Endodermal cell (in vitro differentiated cells): ENCODE measurements at regions not wholly inside any gene's neighbourhood (a gene's known extent, or its start where the extent isn't known, plus 50 kb on each side); places are given as distances from the start of the nearest gene placed in this dataset.
A peak's percentile ranks its signal among the peaks of the same experiment; 100 is the strongest.

Experiments
- DNase-seq: peaks from one replicate; pipeline ENCODE4 v3.0.0-alpha.2; 2017
- H3K27ac ChIP-seq: 2 replicates; pipeline ENCODE4 v1.5.1; 2013; ENCODE audit warnings: mild to moderate bottlenecking, low read depth, low read length, moderate library complexity
- H3K27me3 ChIP-seq: 2 replicates; pipeline ENCODE4 v1.6.1; 2013; ENCODE audit warnings: mild to moderate bottlenecking, low read length, moderate library complexity; ENCODE audit not compliant: insufficient read depth, control insufficient read depth, poor library complexity, severe bottlenecking
- H3K36me3 ChIP-seq: 2 replicates; pipeline ENCODE4 v1.7.0; 2013; ENCODE audit warnings: mild to moderate bottlenecking, low read length, moderate library complexity; ENCODE audit not compliant: control insufficient read depth, insufficient read depth
- H3K4me1 ChIP-seq: one replicate; pipeline ENCODE4 v1.7.0; 2013; ENCODE audit warnings: low read length; ENCODE audit not compliant: control insufficient read depth, insufficient read depth
- H3K4me3 ChIP-seq: 2 replicates; pipeline ENCODE4 v1.5.1; 2013; ENCODE audit warnings: mild to moderate bottlenecking, low read length, moderate library complexity
- H3K9ac ChIP-seq: 2 replicates; pipeline ENCODE4 v1.6.1; 2013; ENCODE audit warnings: mild to moderate bottlenecking, low read length, moderate library complexity; ENCODE audit not compliant: poor library complexity, severe bottlenecking; ENCODE audit errors: extremely low read depth
- H3K9me3 ChIP-seq: 2 replicates; pipeline ENCODE4 v1.6.1; 2013; ENCODE audit warnings: mild to moderate bottlenecking, low read length, moderate library complexity; ENCODE audit not compliant: control insufficient read depth
- H3K27ac Mint-ChIP-seq: 2 replicates; pipeline ENCODE4 v1.8.0; 2020; ENCODE audit warnings: mixed read lengths
- H3K27me3 Mint-ChIP-seq: 2 replicates; pipeline ENCODE4 v1.8.0; 2021; ENCODE audit warnings: mild to moderate bottlenecking, mixed read lengths; ENCODE audit not compliant: insufficient read depth
- H3K36me3 Mint-ChIP-seq: 2 replicates; pipeline ENCODE4 v1.8.0; 2020; ENCODE audit warnings: low read depth, mixed read lengths
- H3K4me1 Mint-ChIP-seq: 2 replicates; pipeline ENCODE4 v1.8.0; 2020; ENCODE audit warnings: mixed read lengths
- H3K4me3 Mint-ChIP-seq: 2 replicates; pipeline ENCODE4 v1.8.0; 2020; ENCODE audit warnings: mild to moderate bottlenecking, moderate library complexity, mixed read lengths
- H3K9me3 Mint-ChIP-seq: 2 replicates; pipeline ENCODE4 v1.8.0; 2020; ENCODE audit warnings: mild to moderate bottlenecking, mixed read lengths
- WGBS, 2 experiments: methylation state at CpG; one replicate each; pipeline versions ENCODE4 v1.1.5 to v1.1.7; 2013; ENCODE audit warnings: missing lambda C conversion rate in 2 of 2, mixed read lengths in 1 of 2; ENCODE audit not compliant: insufficient coverage in 1 of 2, insufficient read length in 1 of 2; 5-methylcytosine and 5-hydroxymethylcytosine counted together
- TF ChIP-seq, protein P1 (sequence below): fragments of 200-600 bp; sonication (generic); conservative IDR thresholded peaks from 2 replicates; pipeline ENCODE4 v1.5.0; 2021; ENCODE audit warnings: antibody characterized with exemption, mild to moderate bottlenecking

DNA sequence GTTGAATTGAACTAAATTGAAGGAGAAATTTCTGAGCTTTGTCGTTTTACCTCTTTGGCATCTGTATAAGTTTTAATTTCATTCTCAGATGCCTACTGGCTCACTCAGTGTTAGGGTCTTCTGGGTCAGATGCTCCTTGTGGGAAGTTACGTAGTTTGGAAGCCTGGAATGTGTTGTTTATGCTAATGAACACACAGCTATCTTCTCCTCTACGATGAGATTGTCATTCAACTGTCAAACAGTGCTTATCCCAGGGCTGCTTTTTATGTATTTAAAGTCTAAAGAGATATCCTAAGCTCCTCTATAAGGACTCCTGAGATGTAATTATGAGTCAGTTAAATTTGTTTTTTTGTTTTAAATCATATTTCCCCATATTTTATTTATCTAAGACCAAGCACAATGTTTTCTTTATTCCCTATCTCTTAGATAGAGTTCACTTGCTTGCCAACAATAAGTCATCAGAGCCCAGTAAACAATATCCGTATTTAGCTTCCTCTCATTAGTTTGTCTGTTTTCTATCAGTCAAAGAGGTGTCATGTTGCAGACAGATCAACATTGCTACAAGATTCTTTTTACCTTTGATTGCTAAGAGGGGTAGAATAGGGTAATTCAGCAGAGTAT, 368.0 kb upstream of the PDE3A start:
- no peaks in the 10 kb centered on the region for H3K36me3 Mint-ChIP-seq
- Histone ChIP-seq H3K9me3 (no peaks in the 10 kb centered on the region), H3K27me3 (no peaks in the 10 kb centered on the region), H3K36me3 (no peaks in the 10 kb centered on the region), H3K4me1 (peaks cover 3% of the 10 kb centered on the region), H3K4me3 (peak overlapping the region; percentile 53), H3K9ac (no peak overlapping the region), H3K27ac (no peak overlapping the region)
- TF ChIP-seq, protein P1, sequence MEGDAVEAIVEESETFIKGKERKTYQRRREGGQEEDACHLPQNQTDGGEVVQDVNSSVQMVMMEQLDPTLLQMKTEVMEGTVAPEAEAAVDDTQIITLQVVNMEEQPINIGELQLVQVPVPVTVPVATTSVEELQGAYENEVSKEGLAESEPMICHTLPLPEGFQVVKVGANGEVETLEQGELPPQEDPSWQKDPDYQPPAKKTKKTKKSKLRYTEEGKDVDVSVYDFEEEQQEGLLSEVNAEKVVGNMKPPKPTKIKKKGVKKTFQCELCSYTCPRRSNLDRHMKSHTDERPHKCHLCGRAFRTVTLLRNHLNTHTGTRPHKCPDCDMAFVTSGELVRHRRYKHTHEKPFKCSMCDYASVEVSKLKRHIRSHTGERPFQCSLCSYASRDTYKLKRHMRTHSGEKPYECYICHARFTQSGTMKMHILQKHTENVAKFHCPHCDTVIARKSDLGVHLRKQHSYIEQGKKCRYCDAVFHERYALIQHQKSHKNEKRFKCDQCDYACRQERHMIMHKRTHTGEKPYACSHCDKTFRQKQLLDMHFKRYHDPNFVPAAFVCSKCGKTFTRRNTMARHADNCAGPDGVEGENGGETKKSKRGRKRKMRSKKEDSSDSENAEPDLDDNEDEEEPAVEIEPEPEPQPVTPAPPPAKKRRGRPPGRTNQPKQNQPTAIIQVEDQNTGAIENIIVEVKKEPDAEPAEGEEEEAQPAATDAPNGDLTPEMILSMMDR, result no peak
- peak; percentile 38 for DNase-seq
- peaks cover 24% of the 10 kb centered on the region for H3K4me1 Mint-ChIP-seq
- 44 to 59% methylated on average over 1 to 4 of the region's 4 CpGs for WGBS, 2 experiments
- no peaks in the 10 kb centered on the region for H3K9me3 Mint-ChIP-seq
- no peaks in the 10 kb centered on the region for H3K27me3 Mint-ChIP-seq
- H3K4me3 Mint-ChIP-seq, result no peak overlapping the region
- no peak overlapping the region for H3K27ac Mint-ChIP-seq

DNA sequence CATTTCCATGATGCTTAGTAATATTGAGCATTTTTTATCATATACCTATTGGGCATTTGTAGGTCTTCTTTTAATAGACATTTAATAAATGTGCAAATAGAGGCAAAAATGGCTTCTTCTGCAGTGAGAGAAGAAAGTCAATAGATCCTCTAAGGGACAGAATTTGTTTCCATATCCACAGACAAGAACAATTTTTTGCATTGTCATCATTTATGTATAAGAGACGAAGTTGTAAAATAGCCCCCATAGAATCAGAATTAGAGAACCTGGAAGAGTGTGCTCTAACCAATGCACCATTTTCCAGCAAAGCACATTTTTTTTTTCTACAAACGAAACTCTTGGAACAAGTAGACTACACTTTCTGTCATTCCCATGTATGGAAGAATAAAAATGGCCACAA, 365.1 kb upstream of the PDE3A start:
- Histone ChIP-seq H3K4me3 (no peak overlapping the region), H3K4me1 (no peaks in the 10 kb centered on the region), H3K9ac (no peak overlapping the region), H3K9me3 (no peaks in the 10 kb centered on the region), H3K36me3 (no peaks in the 10 kb centered on the region), H3K27ac (no peak overlapping the region), H3K27me3 (no peaks in the 10 kb centered on the region)
- Mint-ChIP-seq H3K27me3 (no peaks in the 10 kb centered on the region), H3K36me3 (no peaks in the 10 kb centered on the region), H3K4me3 (no peak overlapping the region), H3K4me1 (peaks cover 22% of the 10 kb centered on the region), H3K9me3 (no peaks in the 10 kb centered on the region), H3K27ac (no peak overlapping the region)
- TF ChIP-seq, protein P1, result no peak
- DNase-seq, result no peak
- 80 to 100% methylated on average over 2 of the region's 2 CpGs for WGBS, 2 experiments

DNA sequence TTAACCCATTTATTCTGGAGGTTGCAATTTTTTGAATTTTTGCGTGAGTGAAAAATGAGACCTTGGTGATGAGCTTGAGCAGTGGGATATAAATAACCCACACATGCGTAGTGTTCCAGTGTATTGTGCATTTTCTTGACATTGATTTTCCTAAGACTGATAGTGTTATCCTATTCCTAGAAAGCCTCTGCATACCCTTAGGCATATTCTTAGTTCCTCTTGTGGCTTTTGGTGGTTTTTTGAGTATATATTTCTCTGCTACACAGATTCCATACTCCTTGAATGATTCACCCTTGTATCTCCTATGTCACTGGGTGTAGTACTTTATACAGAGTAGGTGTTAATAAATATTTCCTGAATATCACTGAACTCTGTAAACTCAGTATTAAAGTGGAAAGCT, 363.4 kb upstream of the PDE3A start:
- DNase-seq, result no peak
- Mint-ChIP-seq H3K9me3 (peaks cover 6% of the 10 kb centered on the region), H3K27ac (no peak overlapping the region), H3K36me3 (no peaks in the 10 kb centered on the region), H3K27me3 (no peaks in the 10 kb centered on the region), H3K4me3 (no peak overlapping the region), H3K4me1 (peaks cover 10% of the 10 kb centered on the region)
- 88 to 100% methylated on average over 1 to 2 of the region's 2 CpGs for WGBS, 2 experiments
- Histone ChIP-seq H3K36me3 (no peaks in the 10 kb centered on the region), H3K4me3 (no peak overlapping the region), H3K4me1 (no peaks in the 10 kb centered on the region), H3K27ac (no peak overlapping the region), H3K9me3 (no peaks in the 10 kb centered on the region), H3K27me3 (no peaks in the 10 kb centered on the region), H3K9ac (no peak overlapping the region)
- TF ChIP-seq, protein P1, result no peak
